H1 (cell line): ENCODE measurements at regions not wholly inside any gene's neighbourhood (a gene's known extent, or its start where the extent isn't known, plus 50 kb on each side); places are given as distances from the start of the nearest gene placed in this dataset.
A peak's percentile ranks its signal among the peaks of the same experiment; 100 is the strongest.

Source experiments
- CTCF ChIA-PET: fragments of 300-600 bp; sonication (Branson Sonifier 250); formaldehyde crosslinking; loops from one replicate; lab custom pipeline; 2021; ENCODE audit not compliant: partially characterized antibody; lab: Charles Lee
- POLR2A ChIA-PET: fragments of 300-600 bp; sonication (Branson Sonifier 250); formaldehyde crosslinking; loops from one replicate; lab custom pipeline; 2021; ENCODE audit warnings: inconsistent platforms; ENCODE audit not compliant: partially characterized antibody; lab: Charles Lee
- DNase-seq, 2 experiments: peaks; one replicate each; pipeline versions ENCODE4 v3.0.0 to v3.0.0-alpha.2; 2010 to 2022; ENCODE audit warnings: low spot score in 2 of 2, low read depth in 1 of 2, mixed read lengths in 1 of 2
- FAIRE-seq: peaks from 2 replicates; lab custom pipeline; 2011; peaks lifted over from hg19 to GRCh38; lab: Jason Lieb, UNC
- H2AFZ ChIP-seq: 2 replicates; pipeline ENCODE4 v1.8.1; 2012; ENCODE audit warnings: low read length, inconsistent platforms
- H2AK5ac ChIP-seq: 2 replicates; pipeline ENCODE4 v1.6.1; 2013; ENCODE audit warnings: low read depth, low read length
- H2BK120ac ChIP-seq: replicated peaks from 2 replicates; pipeline ENCODE3; 2013; ENCODE audit warnings: low read depth, low read length, inconsistent platforms
- H2BK12ac ChIP-seq: 2 replicates; pipeline ENCODE4 v1.6.1; 2013; ENCODE audit warnings: low read depth, low read length
- H2BK15ac ChIP-seq: 2 replicates; pipeline ENCODE4 v1.6.1; 2013; ENCODE audit warnings: low read length
- H2BK20ac ChIP-seq: 2 replicates; pipeline ENCODE4 v1.6.1; 2013; ENCODE audit warnings: low read length
- H2BK5ac ChIP-seq: 2 replicates; pipeline ENCODE4 v1.6.1; 2013; ENCODE audit warnings: low read depth, low read length
- H3K14ac ChIP-seq: 2 replicates; pipeline ENCODE4 v1.6.1; 2013; ENCODE audit warnings: inconsistent platforms; ENCODE audit not compliant: insufficient read length
- H3K18ac ChIP-seq: 2 replicates; pipeline ENCODE4 v1.6.1; 2013; ENCODE audit warnings: low read length; ENCODE audit errors: extremely low read depth
- H3K23ac ChIP-seq: 2 replicates; pipeline ENCODE4 v1.6.1; 2013; ENCODE audit warnings: inconsistent platforms; ENCODE audit not compliant: insufficient read length
- H3K23me2 ChIP-seq: 2 replicates; pipeline ENCODE4 v1.6.1; 2013; ENCODE audit warnings: low read depth, low read length
- H3K27ac ChIP-seq: 2 replicates; pipeline ENCODE4 v1.6.1; 2011; ENCODE audit warnings: low read depth, low read length, inconsistent platforms
- H3K27me3 ChIP-seq, 4 experiments: replicated peaks in 1 of 4; 1 replicate in 1 of 4; 2 replicates in 3 of 4; pipeline versions ENCODE4 v1.6.1 to v1.8.1; 2011 to 2013; ENCODE audit warnings: low read length in 3 of 4, mild to moderate bottlenecking in 3 of 4, inconsistent platforms in 2 of 4, mixed read lengths in 2 of 4, moderate library complexity in 1 of 4; ENCODE audit not compliant: control insufficient read depth in 3 of 4, insufficient read depth in 3 of 4; ENCODE audit errors: extremely low read depth in 1 of 4
- H3K36me3 ChIP-seq, 4 experiments: 2 replicates each; pipeline versions ENCODE4 v1.6.1 to v1.8.1; 2011 to 2013; ENCODE audit warnings: mild to moderate bottlenecking in 4 of 4, low read length in 3 of 4, moderate library complexity in 2 of 4, control low read depth in 1 of 4, inconsistent platforms in 1 of 4; ENCODE audit not compliant: insufficient read depth in 4 of 4, control insufficient read depth in 2 of 4
- H3K4ac ChIP-seq: replicated peaks from 2 replicates; pipeline ENCODE3; 2013; ENCODE audit warnings: low read length, low read depth, mixed read lengths, inconsistent platforms; ENCODE audit not compliant: insufficient read length
- H3K4me1 ChIP-seq, 4 experiments: replicated peaks in 1 of 4; 1 replicate in 1 of 4; 2 replicates in 3 of 4; pipeline versions ENCODE4 v1.6.1 to v1.8.1; 2011 to 2013; ENCODE audit warnings: low read length in 3 of 4, inconsistent platforms in 2 of 4, mixed read lengths in 1 of 4; ENCODE audit not compliant: insufficient read depth in 4 of 4, control insufficient read depth in 3 of 4
- H3K4me2 ChIP-seq, 2 experiments: 2 replicates each; pipeline versions ENCODE4 v1.6.1 to v1.8.1; 2011 to 2013; ENCODE audit warnings: low read depth in 2 of 2, low read length in 2 of 2, control low read depth in 1 of 2, inconsistent platforms in 1 of 2, mild to moderate bottlenecking in 1 of 2; ENCODE audit not compliant: insufficient read depth in 1 of 2
- H3K4me3 ChIP-seq, 4 experiments: fragments of 200-600, 300-600 bp in 1 of 4; sonication (generic), shearing (Covaris generic), sonication (Bioruptor Twin) in 1 of 4; 2 replicates each; pipeline versions ENCODE4 v1.5.1 to v1.8.1; 2011 to 2016; ENCODE audit warnings: low read length in 4 of 4, low read depth in 3 of 4, control low read depth in 2 of 4, inconsistent platforms in 2 of 4, mild to moderate bottlenecking in 2 of 4, mixed read lengths in 1 of 4, moderate library complexity in 1 of 4; ENCODE audit not compliant: insufficient read depth in 2 of 4; ENCODE audit errors: extremely low read depth in 1 of 4
- H3K56ac ChIP-seq: replicated peaks from 2 replicates; pipeline ENCODE3; 2013; ENCODE audit warnings: low read depth, mild to moderate bottlenecking, mixed read lengths, low read length, inconsistent platforms; ENCODE audit not compliant: insufficient read length
- H3K79me1 ChIP-seq: 2 replicates; pipeline ENCODE4 v1.6.1; 2013; ENCODE audit warnings: low read depth, low read length, control low read depth
- H3K79me2 ChIP-seq, 2 experiments: 2 replicates each; pipeline versions ENCODE4 v1.6.1 to v1.8.1; 2012 to 2013; ENCODE audit warnings: low read length in 2 of 2, mild to moderate bottlenecking in 2 of 2, inconsistent platforms in 1 of 2; ENCODE audit not compliant: insufficient read depth in 2 of 2, control insufficient read depth in 1 of 2
- H3K9ac ChIP-seq, 4 experiments: replicated peaks in 1 of 4; 1 replicate in 1 of 4; 2 replicates in 3 of 4; pipeline versions ENCODE4 v1.6.1 to v1.8.1; 2011 to 2013; ENCODE audit warnings: low read depth in 3 of 4, low read length in 3 of 4, control low read depth in 2 of 4, mild to moderate bottlenecking in 2 of 4, moderate library complexity in 2 of 4, inconsistent platforms in 1 of 4; ENCODE audit errors: extremely low read depth in 1 of 4
- H3K9me3 ChIP-seq, 2 experiments: 2 replicates each; pipeline versions ENCODE4 v1.6.1 to v1.8.1; 2012 to 2013; ENCODE audit warnings: mild to moderate bottlenecking in 2 of 2, moderate library complexity in 2 of 2, control low read depth in 1 of 2, inconsistent platforms in 1 of 2, low read depth in 1 of 2, low read length in 1 of 2, mixed read lengths in 1 of 2; ENCODE audit not compliant: insufficient read depth in 2 of 2
- H4K20me1 ChIP-seq, 2 experiments: replicated peaks in 1 of 2; 2 replicates each; pipeline versions ENCODE3 to v1.8.1; 2011 to 2013; ENCODE audit warnings: inconsistent platforms in 2 of 2, low read length in 2 of 2, mild to moderate bottlenecking in 1 of 2; ENCODE audit not compliant: insufficient read depth in 2 of 2, control insufficient read depth in 1 of 2
- H4K5ac ChIP-seq: 2 replicates; pipeline ENCODE4 v1.6.1; 2013; ENCODE audit warnings: low read length, low read depth, mixed read lengths, inconsistent platforms; ENCODE audit not compliant: insufficient read length
- H4K8ac ChIP-seq: 2 replicates; pipeline ENCODE4 v1.8.0; 2013; ENCODE audit warnings: mild to moderate bottlenecking, moderate library complexity, low read length, inconsistent platforms; ENCODE audit not compliant: insufficient read depth; ENCODE audit errors: extremely low read depth
- H4K91ac ChIP-seq: replicated peaks from 2 replicates; pipeline ENCODE3; 2013; ENCODE audit warnings: low read length, mixed read lengths, inconsistent platforms; ENCODE audit not compliant: insufficient read length
- ATF2 ChIP-seq: IDR thresholded peaks from 2 replicates; pipeline ENCODE4 v1.6.1; 2012; ENCODE audit warnings: low read length, inconsistent platforms
- BACH1 ChIP-seq: IDR thresholded peaks from 2 replicates; pipeline ENCODE4 v1.6.1; 2012; ENCODE audit warnings: low read length, improper control_type of control experiment
- BCL11A ChIP-seq, 2 experiments: IDR thresholded peaks; one replicate each; pipeline ENCODE4 v1.6.1; 2011; ENCODE audit warnings: low read depth in 2 of 2, low read length in 2 of 2, mild to moderate bottlenecking in 2 of 2
- BRCA1 ChIP-seq: IDR thresholded peaks from 2 replicates; pipeline ENCODE4 v1.6.1; 2012; ENCODE audit warnings: low read depth, low read length, improper control_type of control experiment
- EZH2 ChIP-seq: fragments of 200-600 bp; sonication (generic); IDR thresholded peaks from 2 replicates; pipeline ENCODE4 v1.7.1; 2012; ENCODE audit warnings: low read depth, mild to moderate bottlenecking, moderate library complexity, low read length, inconsistent platforms; ENCODE audit not compliant: severe bottlenecking
- JUN ChIP-seq: IDR thresholded peaks from 2 replicates; pipeline ENCODE4 v1.6.1; 2011; ENCODE audit warnings: low read depth, mild to moderate bottlenecking, improper control_type of control experiment, low read length
- KDM5A ChIP-seq: fragments of 200-600 bp; IDR thresholded peaks from 2 replicates; pipeline ENCODE4 v1.7.1; 2012; ENCODE audit warnings: mild to moderate bottlenecking, low read length, inconsistent platforms, mixed read lengths
- MAFK ChIP-seq: IDR thresholded peaks from 2 replicates; pipeline ENCODE4 v1.6.1; 2012; ENCODE audit warnings: low read depth, mild to moderate bottlenecking, improper control_type of control experiment, low read length
- MAX ChIP-seq: IDR thresholded peaks from 2 replicates; pipeline ENCODE4 v1.6.1; 2012; ENCODE audit warnings: inconsistent platforms
- SAP30 ChIP-seq: fragments of 300-600 bp; sonication (generic); IDR thresholded peaks from 2 replicates; pipeline ENCODE4 v1.7.1; 2012; ENCODE audit warnings: low read length, moderate library complexity, mild to moderate bottlenecking, inconsistent platforms; ENCODE audit not compliant: insufficient read depth, insufficient replicate concordance
- SIN3A ChIP-seq, 2 experiments: IDR thresholded peaks in 1 of 2; conservative IDR thresholded peaks in 1 of 2; 2 replicates each; pipeline ENCODE4 v1.6.1; 2011 to 2012; ENCODE audit warnings: low read length in 2 of 2, improper control_type of control experiment in 1 of 2, low read depth in 1 of 2, mild to moderate bottlenecking in 1 of 2
- TBP ChIP-seq: IDR thresholded peaks from 2 replicates; pipeline ENCODE4 v1.6.1; 2011; ENCODE audit warnings: low read depth, low read length, improper control_type of control experiment
- TCF12 ChIP-seq: IDR thresholded peaks from 2 replicates; pipeline ENCODE4 v1.6.1; 2011; ENCODE audit warnings: low read depth, mild to moderate bottlenecking, low read length
- WGBS, 2 experiments: shearing (Covaris generic) in 1 of 2; methylation state at CpG; one replicate each; pipeline versions ENCODE4 v1.1.6 to v1.1.7; 2013 to 2015; ENCODE audit warnings: low lambda C conversion rate in 2 of 2, mixed read lengths in 2 of 2, inconsistent platforms in 1 of 2, low coverage in 1 of 2, missing lambda C conversion rate in 1 of 2; ENCODE audit not compliant: insufficient replicate concordance in 2 of 2, insufficient coverage in 1 of 2, insufficient read length in 1 of 2; ENCODE audit errors: extremely low coverage in 1 of 2, missing lambda C conversion rate in 1 of 2; 5-methylcytosine and 5-hydroxymethylcytosine counted together

- Histone ChIP-seq H3K27me3 (no peaks in the 10 kb centered on the region), H3K23ac (no peak overlapping the region), H3K27ac (no peak overlapping the region), H3K4ac (no peak overlapping the region), H4K91ac (no peak overlapping the region), H2BK120ac (no peak overlapping the region), H3K9me3 (no peaks in the 10 kb centered on the region), H3K18ac (no peak overlapping the region), H3K4me3 (no peak overlapping the region), H2AFZ (no peak overlapping the region), H3K4me1 (peaks cover 0 to 2% (median 0%) of the 10 kb centered on the region in 4 experiments; a peak in 2 of 7 replicates), H3K56ac (no peak overlapping the region), H3K9ac (no peak overlapping the region), H4K5ac (no peak overlapping the region), H2BK12ac (no peak overlapping the region), H4K20me1 (no peaks in the 10 kb centered on the region), H3K23me2 (no peaks in the 10 kb centered on the region), H3K79me1 (no peaks in the 10 kb centered on the region), H2BK15ac (no peak overlapping the region), H2BK20ac (no peak overlapping the region), H3K36me3 (no peaks in the 10 kb centered on the region), H3K14ac (no peak overlapping the region), H2AK5ac (no peak overlapping the region), H3K4me2 (no peak overlapping the region), H2BK5ac (no peak overlapping the region), H4K8ac (no peak overlapping the region), H3K79me2 (no peaks in the 10 kb centered on the region)
- CTCF ChIA-PET: interaction anchor here (0.6 to 5.6 kb wide), 8 partner anchors 9 to 305 kb away, joined by 3 to 28 read pairs (median 4); no protein-coding TSS in a partner anchor
- POLR2A ChIA-PET: no interaction called here
- no peak for FAIRE-seq
- 92% methylated on average over 1 of the region's 1 CpG; no CpG with 5 or more reads in 1 of the 2 experiments for WGBS, 2 experiments
- DNase-seq: peak in 1 of 2 experiments; percentile 8
- TF ChIP-seq JUN (no peak), KDM5A (no peak), MAFK (no peak), BCL11A (IDR thresholded peaks at IDR 0.05; ENCODE audit: low read depth in 2 of 2, low read length in 2 of 2) (no peak), EZH2 (no peak), ATF2 (no peak), TCF12 (no peak), SAP30 (no peak), BACH1 (no peak), BRCA1 (no peak), SIN3A (conservative IDR thresholded peaks at IDR 0.05 in 1 of 2, IDR thresholded peaks at IDR 0.05 in 1 of 2; ENCODE audit: low read depth in 1 of 2, low read length in 2 of 2) (no peak), TBP (no peak), MAX (no peak)
Observed at GRCh38 chr6:27611451-27611850, 138.5 kb upstream of the ZNF184 start.
